Tibial nerve (tissue), 4 donors: ENCODE measurements at regions not wholly inside any gene's neighbourhood (a gene's known extent, or its start where the extent isn't known, plus 50 kb on each side); places are given as distances from the start of the nearest gene placed in this dataset.
A peak's percentile ranks its signal among the peaks of the same experiment; 100 is the strongest.

ENCODE experiments used
- DNase-seq, 2 donors: peaks; one replicate each; pipeline ENCODE4 v3.0.0-alpha.2; 2019; ENCODE audit warnings: low spot score in 2 of 2
- H3K27ac ChIP-seq, 4 donors: fragments of 200-600 bp; sonication (generic) in 3 of 4; one replicate each; pipeline ENCODE4 v1.5.1; 2017 to 2019; ENCODE audit warnings: mild to moderate bottlenecking in 1 of 4
- H3K27me3 ChIP-seq, 2 donors: fragments of 200-600 bp; sonication (generic) in 1 of 2; one replicate each; pipeline versions ENCODE4 v1.5.1 to v1.6.0; 2017 to 2019
- H3K36me3 ChIP-seq, 3 donors: fragments of 200-600 bp; sonication (generic); one replicate each; pipeline ENCODE4 v1.5.1; 2018 to 2019
- H3K4me1 ChIP-seq, 4 donors: fragments of 200-600 bp; sonication (generic) in 3 of 4; one replicate each; pipeline ENCODE4 v1.5.1; 2017 to 2019
- H3K4me3 ChIP-seq, 4 donors: fragments of 200-600 bp; sonication (generic) in 3 of 4; one replicate each; pipeline ENCODE4 v1.5.1; 2017 to 2019; ENCODE audit warnings: mild to moderate bottlenecking in 1 of 4, moderate library complexity in 1 of 4
- H3K9me3 ChIP-seq, 4 donors: fragments of 200-600 bp; sonication (generic) in 3 of 4; one replicate each; pipeline ENCODE4 v1.5.1; 2017 to 2019
- CTCF ChIP-seq, 5 experiments: fragments of 200-600 bp in 3 of 5; fragments of 450-650 bp in 2 of 5; sonication (generic) in 3 of 5; IDR thresholded peaks; one replicate each; pipeline ENCODE4 v1.5.1; 2016 to 2019; ENCODE audit warnings: antibody characterized with exemption in 5 of 5, mild to moderate bottlenecking in 3 of 5, moderate library complexity in 2 of 5
- EP300 ChIP-seq, 2 donors: sonication (generic); formaldehyde crosslinking; IDR thresholded peaks; one replicate each; pipeline ENCODE4 v1.6.1; 2017; ENCODE audit warnings: antibody characterized with exemption in 2 of 2, mild to moderate bottlenecking in 1 of 2
- POLR2A ChIP-seq, 2 donors: fragments of 450-650 bp; IDR thresholded peaks; one replicate each; pipeline ENCODE4 v1.6.1; 2017; ENCODE audit warnings: antibody characterized with exemption in 2 of 2, mild to moderate bottlenecking in 2 of 2, moderate library complexity in 2 of 2
- WGBS, 2 donors: methylation state at CpG; one replicate each; pipeline ENCODE4 v1.1.5; 2018; 5-methylcytosine and 5-hydroxymethylcytosine counted together

DNA sequence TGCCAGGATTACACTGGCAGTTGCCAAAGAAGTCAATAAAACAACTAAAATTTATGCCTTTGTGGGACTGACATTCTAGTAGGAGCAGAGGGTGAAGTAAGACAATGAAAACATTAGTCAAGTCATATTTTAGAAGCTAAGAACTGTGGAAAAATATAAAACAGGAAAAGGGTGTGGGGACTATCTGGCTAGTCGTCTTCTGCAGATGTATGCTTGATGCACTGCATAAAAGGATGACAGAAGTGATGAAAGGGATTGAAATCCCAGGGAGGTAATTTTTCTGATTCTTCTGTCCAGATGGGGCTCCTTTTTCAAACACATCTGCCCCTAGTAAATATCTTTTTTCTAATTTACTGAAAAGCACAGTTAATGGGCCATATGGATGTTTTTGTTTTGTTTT is 706.3 kb downstream of the ADGRL2 start:
- 64 to 65% methylated on average over 1 of the region's 1 CpG for WGBS, 2 donors
- no peaks in the 10 kb centered on the region for H3K36me3 ChIP-seq
- no peak overlapping the region for H3K4me3 ChIP-seq
- DNase-seq, result no peak
- no peak overlapping the region for H3K27ac ChIP-seq
- no peaks in the 10 kb centered on the region for H3K4me1 ChIP-seq
- TF ChIP-seq CTCF (IDR thresholded peaks at IDR 0.05), result no peak
- TF ChIP-seq EP300 (IDR thresholded peaks at IDR 0.05), result no peak
- TF ChIP-seq POLR2A (IDR thresholded peaks at IDR 0.05), result no peak
- no peaks in the 10 kb centered on the region for H3K9me3 ChIP-seq
- no peaks in the 10 kb centered on the region for H3K27me3 ChIP-seq

GRCh38 chr1:82503822-82504221 is 703.1 kb downstream of the ADGRL2 start:
- H3K4me3 ChIP-seq, result no peak overlapping the region
- no peak for TF ChIP-seq CTCF (IDR thresholded peaks at IDR 0.05)
- no peak for TF ChIP-seq EP300 (IDR thresholded peaks at IDR 0.05)
- no peak for TF ChIP-seq POLR2A (IDR thresholded peaks at IDR 0.05)
- H3K27ac ChIP-seq, result peak overlapping the region in 1 of 4 donors; percentile 0
- no peaks in the 10 kb centered on the region for H3K36me3 ChIP-seq
- WGBS, 2 donors, result 63 to 76% methylated on average over 1 of the region's 1 CpG
- no peak for DNase-seq
- H3K27me3 ChIP-seq, result no peaks in the 10 kb centered on the region
- H3K4me1 ChIP-seq, result no peaks in the 10 kb centered on the region
- no peaks in the 10 kb centered on the region for H3K9me3 ChIP-seq

DNA sequence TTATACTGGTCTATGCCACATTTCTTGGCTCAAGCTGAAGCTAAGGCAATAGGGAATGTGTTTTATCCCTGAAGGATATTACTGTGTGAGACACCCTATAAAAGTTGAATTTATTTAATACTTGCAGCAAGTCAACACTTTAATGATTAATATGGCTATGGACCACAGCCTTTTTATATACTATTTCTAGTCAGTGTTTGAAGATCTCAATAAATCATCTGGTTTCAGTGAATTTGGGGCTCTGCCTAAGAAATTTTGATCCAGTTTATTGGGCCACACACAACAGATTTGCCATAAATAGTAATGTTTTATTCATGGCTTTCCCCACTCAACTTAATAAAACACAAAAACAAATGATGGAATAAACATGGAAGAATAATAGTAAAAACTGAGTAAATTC is 698.3 kb downstream of the ADGRL2 start:
- no peak overlapping the region for H3K27ac ChIP-seq
- no peaks in the 10 kb centered on the region for H3K27me3 ChIP-seq
- no peak for DNase-seq
- no peak overlapping the region for H3K4me3 ChIP-seq
- no peaks in the 10 kb centered on the region for H3K4me1 ChIP-seq
- no peaks in the 10 kb centered on the region for H3K36me3 ChIP-seq
- peaks cover 0 to 31% (median 2%) of the 10 kb centered on the region in 4 donors for H3K9me3 ChIP-seq
- TF ChIP-seq EP300 (IDR thresholded peaks at IDR 0.05), result no peak
- TF ChIP-seq CTCF (IDR thresholded peaks at IDR 0.05), result no peak
- no peak for TF ChIP-seq POLR2A (IDR thresholded peaks at IDR 0.05)

DNA sequence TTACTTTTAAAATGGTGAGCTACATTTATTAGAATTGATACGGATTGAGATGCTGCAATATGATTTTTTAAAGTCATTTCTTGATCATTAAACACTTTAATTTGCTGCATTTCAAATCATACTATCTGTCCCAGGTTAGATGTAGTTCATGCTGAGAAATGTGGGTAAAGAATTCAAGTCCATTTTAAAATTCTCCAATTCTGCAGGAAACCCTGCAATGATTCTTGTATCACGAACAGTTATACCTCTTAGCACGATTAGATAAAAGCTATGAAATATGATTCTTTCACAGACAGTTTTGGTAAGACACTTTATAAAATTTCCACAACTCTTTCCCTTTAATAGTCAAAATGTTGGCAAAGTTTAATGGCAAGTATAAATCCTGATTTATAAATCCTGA is 693.4 kb downstream of the ADGRL2 start:
- Histone ChIP-seq H3K27ac (no peak overlapping the region), H3K4me3 (no peak overlapping the region), H3K4me1 (no peaks in the 10 kb centered on the region), H3K27me3 (no peaks in the 10 kb centered on the region), H3K36me3 (no peaks in the 10 kb centered on the region), H3K9me3 (peaks cover 0 to 37% (median 3%) of the 10 kb centered on the region in 4 donors)
- TF ChIP-seq EP300 (IDR thresholded peaks at IDR 0.05) (no peak), CTCF (IDR thresholded peaks at IDR 0.05) (no peak), POLR2A (IDR thresholded peaks at IDR 0.05) (no peak)
- WGBS, 2 donors, result 63 to 95% methylated on average over 3 of the region's 3 CpGs
- DNase-seq, result no peak

GRCh38 chr1:82492159-82492558 is 691.4 kb downstream of the ADGRL2 start:
- DNase-seq, result no peak
- Histone ChIP-seq H3K9me3 (peaks cover 0 to 36% (median 3%) of the 10 kb centered on the region in 4 donors), H3K4me1 (peaks cover 0 to 3% (median 0%) of the 10 kb centered on the region in 4 donors), H3K36me3 (no peaks in the 10 kb centered on the region), H3K4me3 (no peak overlapping the region), H3K27ac (no peak overlapping the region), H3K27me3 (no peaks in the 10 kb centered on the region)
- WGBS, 2 donors, result 70 to 88% methylated on average over 2 of the region's 2 CpGs
- TF ChIP-seq EP300 (IDR thresholded peaks at IDR 0.05) (peak in 1 of 2 donors; percentile 43), CTCF (IDR thresholded peaks at IDR 0.05) (no peak)
